ENCODE measurements at regions not wholly inside any gene's neighbourhood (a gene's known extent, or its start where the extent isn't known, plus 50 kb on each side); places are given as distances from the start of the nearest gene placed in this dataset.
"Not testable (repeated sequence)": the region's sequence is repeated elsewhere in the genome, so short reads cannot be mapped to it uniquely, and the experiment has no call there.

DNA sequence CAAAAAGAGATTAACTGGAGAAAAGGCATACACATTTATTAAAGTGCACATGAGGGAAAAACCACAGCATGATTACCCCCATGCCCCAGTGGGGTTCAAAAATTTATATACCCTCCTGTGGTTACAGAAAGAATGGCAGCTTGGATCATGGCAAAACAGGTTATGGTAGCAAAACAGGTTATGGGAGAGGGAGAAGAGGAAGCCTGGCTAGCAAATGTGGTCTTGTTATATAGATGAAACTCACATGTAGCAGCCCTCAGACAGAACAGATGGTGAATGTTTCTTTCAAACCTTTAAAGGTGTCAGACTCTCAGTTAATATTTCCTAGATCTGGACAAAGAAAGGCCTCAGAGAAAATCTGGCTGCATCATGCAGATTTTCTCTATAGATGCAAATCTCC lies 178.2 kb upstream of the ZC3H15 start:
- DNase-seq = no peak

- DNase-seq = no peak
Measured at GRCh38 chr2:186308347-186308746, 177.7 kb upstream of the ZC3H15 start.

- no peak for DNase-seq
Measured at GRCh38 chr2:186309901-186310300, 176.2 kb upstream of the ZC3H15 start.

GRCh38 chr2:186319105-186319504 lies 167.0 kb upstream of the ZC3H15 start:
- no peak for DNase-seq

DNA sequence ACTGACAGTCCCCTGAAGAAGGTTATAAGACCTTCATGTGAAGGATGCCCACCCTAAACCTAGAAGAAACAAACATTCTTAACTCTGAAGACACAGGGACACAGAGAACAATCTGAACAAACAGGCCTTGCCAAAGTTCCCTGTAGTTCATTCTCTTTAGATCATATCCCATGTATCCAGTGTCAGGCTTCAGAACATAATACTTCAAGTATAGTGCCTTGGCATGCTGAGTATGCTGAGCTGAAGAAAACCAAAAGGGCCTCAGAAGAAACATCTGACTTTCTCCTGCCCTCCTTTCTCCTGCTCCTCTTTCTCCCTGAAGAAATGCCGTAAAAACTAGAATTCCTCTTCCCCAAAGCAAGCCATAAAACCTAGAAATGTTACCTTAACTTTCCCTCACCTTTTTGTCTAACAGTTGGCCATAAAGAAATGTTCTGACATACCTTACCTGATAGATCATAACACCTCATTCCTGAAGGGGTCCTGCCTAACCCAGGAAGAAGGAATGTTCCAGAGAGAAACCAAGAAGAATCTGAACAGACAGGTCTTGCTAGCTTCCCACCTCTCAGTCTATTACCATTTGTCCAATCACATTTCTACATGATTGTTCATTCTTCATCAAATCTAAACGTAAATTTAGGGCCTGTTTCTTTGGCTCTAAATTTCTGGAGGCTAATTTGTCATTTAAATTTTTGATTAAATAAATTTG lies 160.1 kb upstream of the ZC3H15 start:
- no peak for DNase-seq

- DNase-seq = no peak
Measured at GRCh38 chr2:186327251-186327868, 158.7 kb upstream of the ZC3H15 start.

DNA sequence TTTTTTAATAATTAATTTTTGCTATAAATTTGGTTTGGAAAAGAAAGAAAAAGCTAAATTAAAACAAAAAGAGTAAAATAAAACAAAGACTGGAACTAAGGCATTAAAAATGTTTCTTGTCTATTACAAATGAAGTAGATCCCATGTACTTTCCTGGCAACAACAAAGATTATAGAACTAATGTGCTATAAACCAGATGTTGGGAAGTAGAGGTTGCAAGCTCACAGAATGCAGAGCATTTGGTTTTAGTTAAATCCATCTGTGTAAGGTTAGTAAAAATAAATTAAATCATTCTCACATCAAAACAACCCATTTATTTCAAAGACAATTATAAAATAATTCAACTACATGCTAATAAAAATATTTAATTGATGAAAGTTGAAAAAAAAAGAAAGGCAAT lies 157.2 kb upstream of the ZC3H15 start:
- DNase-seq = no peak

- no peak for DNase-seq
Measured at GRCh38 chr2:186330050-186330449, 156.0 kb upstream of the ZC3H15 start.

DNA sequence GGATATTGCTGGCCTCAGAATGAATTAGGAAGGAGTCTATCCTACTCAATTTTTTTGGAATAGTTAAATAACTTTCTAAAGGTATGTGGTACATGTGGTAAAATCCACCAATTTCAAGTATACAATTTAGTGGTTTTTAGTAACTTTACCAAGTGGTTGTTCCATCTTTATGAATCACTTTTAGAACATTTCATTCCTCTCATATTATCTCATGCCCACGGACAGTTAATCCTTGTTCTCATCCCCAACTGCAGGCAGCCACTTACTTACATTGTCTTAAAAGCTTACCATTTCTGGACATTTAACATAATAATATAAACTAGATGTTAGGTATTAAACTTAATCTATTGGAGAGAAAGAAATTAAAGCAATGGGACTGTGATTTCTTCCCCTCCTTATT lies 146.3 kb upstream of the ZC3H15 start:
- DNase-seq = no peak

GRCh38 chr2:186342029-186342428 lies 144.0 kb upstream of the ZC3H15 start:
- no peak for DNase-seq

DNA sequence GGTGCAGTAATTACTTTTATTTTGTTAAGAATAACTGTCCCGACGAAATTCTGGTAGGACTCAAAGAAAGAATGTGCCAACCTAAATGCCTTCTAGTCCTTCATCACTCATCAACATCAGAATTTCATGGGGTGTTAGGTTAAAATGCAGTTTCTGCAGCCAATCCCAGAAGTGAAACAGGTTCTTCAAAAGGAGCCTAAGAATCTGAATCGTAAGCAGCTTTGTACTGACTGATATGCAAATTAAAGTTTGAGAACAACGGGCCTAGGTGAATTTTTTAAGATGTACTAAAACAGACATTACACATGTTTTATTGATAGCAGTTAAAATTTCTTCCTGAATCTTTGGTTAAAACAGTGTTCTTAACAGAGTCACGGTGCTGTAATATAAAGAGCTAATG lies 140.3 kb upstream of the ZC3H15 start:
- DNase-seq = no peak

DNA sequence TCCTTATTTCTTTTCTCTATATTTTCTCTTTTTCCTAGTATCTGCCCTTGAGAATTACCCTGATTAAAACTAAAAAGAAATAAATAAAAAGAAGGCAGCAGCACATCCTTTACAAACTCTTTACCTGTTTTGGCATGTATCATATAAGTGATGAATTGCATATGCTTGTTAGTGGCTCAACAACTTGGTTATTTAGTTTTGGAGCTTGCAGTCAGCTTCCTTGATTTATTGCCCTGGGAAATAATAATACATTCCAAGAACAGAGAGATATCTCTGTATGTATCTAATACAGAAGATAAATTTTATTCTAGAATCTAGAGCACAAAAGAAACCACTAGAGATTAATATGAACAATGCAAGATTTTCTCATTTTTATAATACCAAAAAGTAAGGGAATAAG lies 139.8 kb upstream of the ZC3H15 start:
- no peak for DNase-seq

DNA sequence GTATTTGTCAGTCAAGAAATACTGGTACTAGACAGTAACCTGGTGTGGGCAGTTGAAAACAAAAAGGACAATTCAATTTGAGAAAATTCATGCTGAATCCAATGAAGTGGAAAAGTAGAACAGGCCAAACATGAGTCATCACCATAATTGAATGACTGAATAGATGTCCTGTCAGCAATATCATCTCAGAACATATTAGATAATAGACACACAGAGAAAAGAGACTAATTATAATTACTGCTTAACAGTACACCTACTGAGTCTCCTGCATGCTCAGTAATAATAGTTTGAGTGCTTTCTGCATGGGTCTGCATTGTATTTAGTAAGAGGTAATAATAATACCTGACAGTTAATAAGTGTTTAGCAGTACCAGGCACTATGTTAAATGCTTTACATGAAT lies 138.6 kb upstream of the ZC3H15 start:
- no peak for DNase-seq

DNA sequence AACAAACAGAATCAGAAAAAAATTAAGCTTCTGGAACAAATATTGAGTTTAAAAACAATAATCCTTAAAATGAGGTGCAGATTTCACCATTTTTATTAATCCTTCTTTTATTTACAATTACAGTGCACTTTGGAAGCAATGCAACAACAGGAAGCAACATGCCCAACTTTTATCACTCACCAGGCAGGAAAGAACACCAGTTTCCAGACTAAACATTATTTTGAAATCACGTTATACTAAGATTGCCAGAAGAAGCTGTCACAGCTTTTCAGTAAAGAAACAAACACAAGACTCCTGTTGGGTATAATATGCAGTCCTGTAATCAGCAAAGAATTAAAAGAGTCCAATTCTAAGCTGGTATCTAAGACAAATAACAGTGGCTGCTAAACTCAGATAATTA lies 137.9 kb upstream of the ZC3H15 start:
- no peak for DNase-seq

- DNase-seq = no peak
Measured at GRCh38 chr2:186349508-186349907, 136.6 kb upstream of the ZC3H15 start.

DNA sequence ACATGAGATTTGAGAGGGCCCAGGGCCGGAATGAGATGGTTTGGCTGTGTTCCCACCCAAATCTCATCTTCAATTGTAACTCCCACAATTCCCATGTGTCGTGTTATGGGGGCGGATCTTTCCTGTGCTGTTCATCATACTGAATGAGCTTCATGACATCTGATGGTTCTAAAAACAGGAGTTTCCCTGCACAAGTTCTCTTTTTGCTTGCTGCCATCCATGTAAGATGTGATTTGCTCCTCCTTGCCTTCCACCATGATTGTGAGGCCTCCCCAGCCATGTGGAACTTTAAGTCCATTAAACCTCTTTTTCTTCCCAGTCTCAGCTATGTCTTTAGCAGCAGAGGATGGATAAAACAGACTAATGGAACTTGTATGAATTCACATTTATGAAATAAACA lies 131.9 kb upstream of the ZC3H15 start:
- DNase-seq = not testable (repeated sequence)

DNA sequence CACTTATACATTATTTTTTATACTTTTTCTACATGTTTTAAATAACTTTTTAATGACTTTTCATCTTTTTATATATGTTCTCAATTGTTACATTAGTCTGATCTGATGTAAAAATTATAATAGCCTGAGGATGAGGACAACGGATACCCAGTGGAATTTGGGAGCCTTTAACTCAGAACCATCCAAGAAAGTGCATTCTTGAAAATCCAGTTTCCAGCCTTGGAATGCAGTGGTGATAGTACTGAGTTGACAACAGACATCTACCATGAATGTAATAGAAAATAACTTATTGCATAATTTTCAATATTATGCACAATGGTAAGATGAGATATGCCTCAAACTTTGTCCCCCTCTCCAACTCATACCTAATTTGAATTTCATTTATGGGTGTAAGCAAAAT lies 120.7 kb upstream of the ZC3H15 start:
- DNase-seq = no peak

GRCh38 chr2:186379052-186379451 lies 107.0 kb upstream of the ZC3H15 start:
- no peak for DNase-seq

DNA sequence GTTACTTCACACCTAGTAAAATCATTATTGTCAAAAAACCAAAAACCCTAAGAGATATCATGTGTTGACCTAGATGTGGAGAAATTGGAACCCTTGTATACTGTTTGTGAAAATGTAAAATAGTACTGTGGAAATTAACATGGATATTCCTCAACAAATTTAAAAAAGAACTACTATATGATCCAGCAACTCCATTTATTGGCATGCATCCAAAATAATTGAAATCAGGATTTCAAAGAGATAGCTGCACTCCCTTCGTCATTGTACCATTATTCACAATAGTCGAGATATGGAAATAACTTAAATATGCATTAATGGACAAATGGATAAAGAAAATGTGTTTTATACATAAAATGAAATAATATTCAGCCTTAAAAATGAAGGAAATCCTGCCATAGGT lies 105.3 kb upstream of the ZC3H15 start:
- DNase-seq = no peak

DNA sequence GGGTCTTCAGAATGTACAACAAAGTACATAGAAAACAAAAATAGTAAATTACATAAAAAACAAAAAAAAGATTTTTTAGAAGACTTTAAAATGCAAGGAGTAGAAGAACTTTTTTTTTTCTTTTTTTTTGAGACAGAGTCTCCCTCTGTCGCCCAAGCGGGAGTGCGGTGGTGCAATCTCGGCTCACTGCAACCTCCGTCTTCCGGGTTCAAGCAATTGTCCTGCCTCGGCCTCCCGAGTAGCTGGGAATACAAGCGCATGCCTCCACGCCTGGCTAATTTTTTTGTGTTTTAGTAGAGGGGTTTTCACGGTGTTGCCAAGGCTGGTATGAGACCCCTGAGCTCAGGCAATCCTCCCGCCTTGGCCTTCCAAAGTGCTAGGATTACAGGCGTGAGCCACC lies 104.5 kb upstream of the ZC3H15 start:
- no peak for DNase-seq

- DNase-seq = no peak
Measured at GRCh38 chr2:186382932-186383331, 103.1 kb upstream of the ZC3H15 start.

GRCh38 chr2:186384226-186384625 lies 101.8 kb upstream of the ZC3H15 start:
- no peak for DNase-seq

GRCh38 chr2:186385638-186386201 lies 100.3 kb upstream of the ZC3H15 start:
- DNase-seq = not testable (repeated sequence)

- no peak for DNase-seq
Measured at GRCh38 chr2:186399082-186399644, 86.9 kb upstream of the ZC3H15 start.

All from CD4-positive, alpha-beta T cell treated with Interleukin-1 beta for 1 hour (primary cell).